ENCODE measurements at regions not wholly inside any gene's neighbourhood (a gene's known extent, or its start where the extent isn't known, plus 50 kb on each side); places are given as distances from the start of the nearest gene placed in this dataset.
A peak's percentile ranks its signal among the peaks of the same experiment; 100 is the strongest.

DNA sequence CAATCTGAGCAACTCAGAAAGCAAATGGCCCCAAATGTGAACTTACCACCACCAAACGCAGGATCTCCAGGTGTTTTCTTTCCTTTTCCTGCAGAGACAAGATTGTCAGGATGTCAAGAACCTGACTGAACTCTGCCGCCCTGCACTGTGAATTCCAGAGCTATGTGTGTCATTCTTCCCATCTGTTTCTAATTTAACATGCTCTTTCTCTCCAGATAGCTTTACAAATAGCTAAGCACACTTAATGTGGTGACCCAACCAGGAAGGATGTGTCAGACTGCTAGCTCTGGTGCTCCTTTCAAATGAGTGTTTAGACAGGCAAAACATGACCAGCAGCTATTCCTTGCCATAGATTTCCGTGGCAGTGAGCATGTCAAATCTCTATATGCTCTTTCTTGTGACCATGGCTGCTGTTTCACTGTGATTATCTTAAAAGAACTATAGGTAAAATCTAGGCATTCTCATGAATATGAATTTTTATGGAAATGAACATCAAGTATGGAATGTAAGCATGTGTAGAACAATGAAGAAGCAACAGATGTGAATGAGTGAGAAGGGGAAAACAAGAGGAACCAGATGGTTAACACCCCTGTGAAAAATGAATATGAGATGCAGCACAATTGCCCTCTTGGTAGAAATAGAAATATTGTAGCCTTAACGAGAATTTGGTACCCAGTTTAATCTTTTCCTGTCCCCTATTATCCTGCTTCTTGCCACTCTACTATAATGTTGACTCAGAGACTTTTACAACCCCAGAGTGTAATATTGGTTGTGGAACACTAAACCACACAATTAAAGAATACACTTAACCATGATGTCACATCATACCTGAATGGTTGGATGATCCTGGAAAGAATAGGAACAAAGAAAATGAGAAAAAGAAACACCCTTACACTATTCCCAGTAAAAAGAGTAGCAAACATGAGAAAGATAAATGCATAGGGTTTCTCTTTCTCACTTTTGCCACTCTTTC lies 247.8 kb upstream of the DKK2 start:
- peak; percentile 55 for ATAC-seq
- H3K9me3 ChIP-seq, result no peaks in the 10 kb centered on the region
- H3K36me3 ChIP-seq, result no peaks in the 10 kb centered on the region
- no peak overlapping the region for H3K27ac ChIP-seq
- no peak overlapping the region for H3K4me3 ChIP-seq
- TF ChIP-seq EP300 (IDR thresholded peaks at IDR 0.05) (no peak), POLR2AphosphoS5 (IDR thresholded peaks at IDR 0.05) (no peak), POLR2A (IDR thresholded peaks at IDR 0.05) (no peak)
- TF ChIP-seq, protein P1, sequence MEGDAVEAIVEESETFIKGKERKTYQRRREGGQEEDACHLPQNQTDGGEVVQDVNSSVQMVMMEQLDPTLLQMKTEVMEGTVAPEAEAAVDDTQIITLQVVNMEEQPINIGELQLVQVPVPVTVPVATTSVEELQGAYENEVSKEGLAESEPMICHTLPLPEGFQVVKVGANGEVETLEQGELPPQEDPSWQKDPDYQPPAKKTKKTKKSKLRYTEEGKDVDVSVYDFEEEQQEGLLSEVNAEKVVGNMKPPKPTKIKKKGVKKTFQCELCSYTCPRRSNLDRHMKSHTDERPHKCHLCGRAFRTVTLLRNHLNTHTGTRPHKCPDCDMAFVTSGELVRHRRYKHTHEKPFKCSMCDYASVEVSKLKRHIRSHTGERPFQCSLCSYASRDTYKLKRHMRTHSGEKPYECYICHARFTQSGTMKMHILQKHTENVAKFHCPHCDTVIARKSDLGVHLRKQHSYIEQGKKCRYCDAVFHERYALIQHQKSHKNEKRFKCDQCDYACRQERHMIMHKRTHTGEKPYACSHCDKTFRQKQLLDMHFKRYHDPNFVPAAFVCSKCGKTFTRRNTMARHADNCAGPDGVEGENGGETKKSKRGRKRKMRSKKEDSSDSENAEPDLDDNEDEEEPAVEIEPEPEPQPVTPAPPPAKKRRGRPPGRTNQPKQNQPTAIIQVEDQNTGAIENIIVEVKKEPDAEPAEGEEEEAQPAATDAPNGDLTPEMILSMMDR (IDR thresholded peaks at IDR 0.05), result no peak
- no peaks in the 10 kb centered on the region for H3K27me3 ChIP-seq
- 41 to 46% methylated on average over 4 of the region's 4 CpGs for WGBS, 2 donors (ENCODE audit: low coverage in 1 of 2)
- H3K4me1 ChIP-seq, result no peaks in the 10 kb centered on the region

DNA sequence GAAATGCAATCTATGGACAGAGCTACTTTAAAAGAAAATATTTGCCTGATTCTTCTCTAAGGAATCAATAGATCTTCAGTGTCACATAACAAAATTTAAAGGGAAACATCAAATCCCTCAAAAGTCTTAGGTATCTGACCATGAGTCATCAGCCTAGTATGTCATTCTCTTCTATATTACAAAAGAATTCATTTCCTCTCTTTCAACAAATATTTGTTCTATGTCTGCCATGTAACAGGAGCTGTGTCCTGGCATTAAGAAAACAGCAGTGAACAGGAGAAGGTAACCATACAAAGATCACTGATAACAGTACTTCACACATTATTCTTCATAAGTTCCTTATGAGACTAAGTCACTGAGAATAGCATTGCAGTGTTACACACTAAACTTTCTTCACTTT lies 243.6 kb upstream of the DKK2 start:
- TF ChIP-seq POLR2AphosphoS5 (IDR thresholded peaks at IDR 0.05), result no peak
- no peak for TF ChIP-seq EP300 (IDR thresholded peaks at IDR 0.05)
- TF ChIP-seq, protein P1 (IDR thresholded peaks at IDR 0.05), result no peak
- TF ChIP-seq POLR2A (IDR thresholded peaks at IDR 0.05), result no peak
- Histone ChIP-seq H3K4me1 (no peaks in the 10 kb centered on the region), H3K36me3 (no peaks in the 10 kb centered on the region), H3K27ac (no peak overlapping the region), H3K9me3 (no peaks in the 10 kb centered on the region), H3K27me3 (no peaks in the 10 kb centered on the region), H3K4me3 (no peak overlapping the region)
- no peak for ATAC-seq

DNA sequence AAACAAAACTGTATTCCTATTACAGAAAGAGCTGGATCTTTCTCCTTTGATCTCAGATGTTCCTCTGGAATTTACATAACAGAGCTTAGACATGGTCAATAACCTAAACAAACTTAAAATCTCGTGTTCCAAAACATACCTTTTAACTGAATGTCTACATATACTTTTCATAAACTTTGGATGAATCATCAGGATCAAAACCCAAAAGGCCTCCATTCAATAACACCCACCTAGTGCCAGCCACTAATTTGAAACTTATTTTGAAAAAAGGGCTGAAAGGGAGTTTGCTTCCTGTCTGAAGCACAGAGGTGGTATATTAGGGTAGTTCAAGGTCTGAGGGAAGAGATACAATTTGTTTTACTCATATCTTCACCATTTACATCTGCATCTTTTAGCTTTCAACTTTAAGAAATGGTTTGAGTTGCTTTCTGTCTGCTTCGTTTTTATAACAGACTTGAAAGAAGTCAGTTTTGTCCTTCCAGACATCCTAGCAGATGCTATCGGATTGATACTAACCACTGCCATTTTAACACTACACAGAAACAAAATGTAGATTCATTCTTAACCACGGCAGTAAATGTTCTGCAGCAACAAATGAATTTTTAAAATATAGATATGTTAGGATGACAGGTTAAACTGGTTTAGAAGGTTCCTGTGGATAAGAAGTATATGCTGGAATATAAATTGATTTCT lies 242.8 kb upstream of the DKK2 start:
- Histone ChIP-seq H3K4me3 (no peak overlapping the region), H3K27me3 (no peaks in the 10 kb centered on the region), H3K4me1 (no peaks in the 10 kb centered on the region), H3K9me3 (no peaks in the 10 kb centered on the region), H3K36me3 (no peaks in the 10 kb centered on the region), H3K27ac (no peak overlapping the region)
- WGBS, 2 donors (ENCODE audit: low coverage in 1 of 2), result 40 to 58% methylated on average over 4 of the region's 4 CpGs
- no peak for ATAC-seq
- TF ChIP-seq EP300 (IDR thresholded peaks at IDR 0.05) (no peak), POLR2A (IDR thresholded peaks at IDR 0.05) (no peak), POLR2AphosphoS5 (IDR thresholded peaks at IDR 0.05) (no peak)
- TF ChIP-seq, protein P1 (IDR thresholded peaks at IDR 0.05), result no peak

DNA sequence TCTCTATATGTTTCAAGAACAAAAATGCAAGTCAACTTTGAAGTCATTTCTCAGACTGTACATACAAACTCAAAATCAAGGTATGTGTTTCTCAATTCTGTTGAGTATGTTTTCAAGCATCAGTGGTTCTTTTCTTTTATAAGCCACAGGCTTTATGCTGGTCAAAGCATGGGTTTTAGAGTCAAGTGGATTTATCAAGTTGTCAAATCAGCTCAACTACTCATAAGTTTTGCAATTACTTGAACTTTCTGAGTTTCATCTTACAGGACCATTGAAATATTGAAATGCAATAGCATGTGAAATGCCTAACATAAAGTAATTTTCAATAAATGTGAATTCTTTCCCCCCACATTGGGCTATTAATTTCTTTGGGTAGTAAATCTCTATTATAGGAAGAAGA lies 239.9 kb upstream of the DKK2 start:
- H3K9me3 ChIP-seq, result no peaks in the 10 kb centered on the region
- no peak overlapping the region for H3K27ac ChIP-seq
- H3K27me3 ChIP-seq, result no peaks in the 10 kb centered on the region
- no peak for ATAC-seq
- H3K36me3 ChIP-seq, result no peaks in the 10 kb centered on the region
- TF ChIP-seq, protein P1 (IDR thresholded peaks at IDR 0.05), result no peak
- no peak for TF ChIP-seq POLR2AphosphoS5 (IDR thresholded peaks at IDR 0.05)
- TF ChIP-seq POLR2A (IDR thresholded peaks at IDR 0.05), result no peak
- TF ChIP-seq EP300 (IDR thresholded peaks at IDR 0.05), result no peak
- no peaks in the 10 kb centered on the region for H3K4me1 ChIP-seq
- H3K4me3 ChIP-seq, result no peak overlapping the region

DNA sequence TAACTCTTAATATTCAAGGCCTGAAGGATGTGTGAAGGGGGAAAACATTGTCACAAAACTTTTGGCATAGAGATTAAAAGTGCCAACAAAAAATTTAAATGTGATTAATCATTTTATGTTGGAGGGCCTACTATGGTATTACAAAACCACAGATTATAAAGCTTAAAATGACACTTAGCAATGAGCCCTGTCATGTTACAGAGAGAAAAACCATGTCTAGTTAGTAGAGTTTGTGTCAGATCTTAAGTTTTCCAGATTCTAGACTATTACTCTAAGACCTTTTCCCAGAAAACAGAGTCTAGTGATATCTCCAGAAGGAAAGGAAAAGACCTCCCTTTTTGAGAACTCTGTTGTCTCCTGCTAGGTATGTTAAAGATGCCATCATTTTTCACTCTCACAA lies 239.1 kb upstream of the DKK2 start:
- Histone ChIP-seq H3K4me3 (no peak overlapping the region), H3K4me1 (no peaks in the 10 kb centered on the region), H3K36me3 (no peaks in the 10 kb centered on the region), H3K9me3 (no peaks in the 10 kb centered on the region), H3K27me3 (no peaks in the 10 kb centered on the region), H3K27ac (no peak overlapping the region)
- no peak for ATAC-seq
- no peak for TF ChIP-seq POLR2AphosphoS5 (IDR thresholded peaks at IDR 0.05)
- TF ChIP-seq POLR2A (IDR thresholded peaks at IDR 0.05), result no peak
- TF ChIP-seq EP300 (IDR thresholded peaks at IDR 0.05), result no peak
- TF ChIP-seq, protein P1 (IDR thresholded peaks at IDR 0.05), result no peak
